Nephron progenitor cell (in vitro differentiated cells): ENCODE measurements at regions not wholly inside any gene's neighbourhood (a gene's known extent, or its start where the extent isn't known, plus 50 kb on each side); places are given as distances from the start of the nearest gene placed in this dataset.
A peak's percentile ranks its signal among the peaks of the same experiment; 100 is the strongest.

Experiments used
- DNase-seq: peaks from one replicate; pipeline ENCODE4 v3.0.0; 2021
- H3K27ac Mint-ChIP-seq: 2 replicates; pipeline ENCODE4 v1.8.0; 2021; ENCODE audit warnings: mild to moderate bottlenecking, moderate library complexity, mixed read lengths
- H3K27me3 Mint-ChIP-seq: 2 replicates; pipeline ENCODE4 v1.8.0; 2021; ENCODE audit warnings: mild to moderate bottlenecking, low read depth, mixed read lengths; ENCODE audit not compliant: poor library complexity
- H3K36me3 Mint-ChIP-seq: 2 replicates; pipeline ENCODE4 v1.8.0; 2021; ENCODE audit warnings: low read depth, mixed read lengths
- H3K4me1 Mint-ChIP-seq: 2 replicates; pipeline ENCODE4 v1.8.0; 2021; ENCODE audit warnings: mixed read lengths
- H3K4me3 Mint-ChIP-seq: 2 replicates; pipeline ENCODE4 v1.8.0; 2021; ENCODE audit warnings: mild to moderate bottlenecking, moderate library complexity, mixed read lengths
- H3K9me3 Mint-ChIP-seq: 2 replicates; pipeline ENCODE4 v1.8.0; 2021; ENCODE audit warnings: mild to moderate bottlenecking, moderate library complexity, mixed read lengths
- CTCF ChIP-seq: fragments of 200-600 bp; sonication (generic); IDR thresholded peaks from 2 replicates; pipeline ENCODE4 v1.5.0; 2021; ENCODE audit warnings: antibody characterized with exemption

GRCh38 chr9:36759141-36759540, 186.4 kb downstream of the MELK start:
- no peak overlapping the region for H3K27ac Mint-ChIP-seq
- no peak for DNase-seq
- no peaks in the 10 kb centered on the region for H3K4me1 Mint-ChIP-seq
- H3K27me3 Mint-ChIP-seq = peaks cover 68% of the 10 kb centered on the region
- H3K9me3 Mint-ChIP-seq = no peaks in the 10 kb centered on the region
- H3K4me3 Mint-ChIP-seq = no peak overlapping the region
- H3K36me3 Mint-ChIP-seq = no peaks in the 10 kb centered on the region
- no peak for TF ChIP-seq CTCF

GRCh38 chr9:36759976-36760375, 187.3 kb downstream of the MELK start:
- Mint-ChIP-seq H3K4me3 (no peak overlapping the region), H3K27ac (no peak overlapping the region), H3K9me3 (no peaks in the 10 kb centered on the region), H3K4me1 (no peaks in the 10 kb centered on the region), H3K27me3 (peaks cover 59% of the 10 kb centered on the region), H3K36me3 (no peaks in the 10 kb centered on the region)
- DNase-seq = no peak
- TF ChIP-seq CTCF = no peak

GRCh38 chr9:36760667-36761420, 188.1 kb downstream of the MELK start:
- H3K4me1 Mint-ChIP-seq = no peaks in the 10 kb centered on the region
- no peak for TF ChIP-seq CTCF
- H3K4me3 Mint-ChIP-seq = no peak overlapping the region
- no peaks in the 10 kb centered on the region for H3K36me3 Mint-ChIP-seq
- no peaks in the 10 kb centered on the region for H3K9me3 Mint-ChIP-seq
- no peak overlapping the region for H3K27ac Mint-ChIP-seq
- no peak for DNase-seq
- H3K27me3 Mint-ChIP-seq = peaks cover 53% of the 10 kb centered on the region

- no peaks in the 10 kb centered on the region for H3K36me3 Mint-ChIP-seq
- H3K9me3 Mint-ChIP-seq = no peaks in the 10 kb centered on the region
- H3K4me3 Mint-ChIP-seq = no peak overlapping the region
- TF ChIP-seq CTCF = no peak
- H3K4me1 Mint-ChIP-seq = no peaks in the 10 kb centered on the region
- H3K27me3 Mint-ChIP-seq = peaks cover 61% of the 10 kb centered on the region
- DNase-seq = peak; percentile 18
- H3K27ac Mint-ChIP-seq = no peak overlapping the region
Observed at GRCh38 chr9:36762958-36763357, 190.3 kb downstream of the MELK start.

GRCh38 chr9:36763778-36764177, 191.1 kb downstream of the MELK start:
- H3K9me3 Mint-ChIP-seq = no peaks in the 10 kb centered on the region
- H3K27ac Mint-ChIP-seq = no peak overlapping the region
- peaks cover 65% of the 10 kb centered on the region for H3K27me3 Mint-ChIP-seq
- no peak overlapping the region for H3K4me3 Mint-ChIP-seq
- DNase-seq = no peak
- no peaks in the 10 kb centered on the region for H3K36me3 Mint-ChIP-seq
- no peak for TF ChIP-seq CTCF
- no peaks in the 10 kb centered on the region for H3K4me1 Mint-ChIP-seq

- H3K36me3 Mint-ChIP-seq = no peaks in the 10 kb centered on the region
Observed at GRCh38 chr9:36764364-36765076, 191.8 kb downstream of the MELK start.

More at GRCh38 chr9:36764364-36765076, 191.8 kb downstream of the MELK start:
- DNase-seq = peak; percentile 16
- Mint-ChIP-seq H3K4me1 (no peaks in the 10 kb centered on the region), H3K4me3 (no peak overlapping the region), H3K9me3 (no peaks in the 10 kb centered on the region), H3K27ac (no peak overlapping the region), H3K27me3 (peaks cover 65% of the 10 kb centered on the region)
- TF ChIP-seq CTCF = no peak
